AG10803 (cell line): ENCODE measurements at regions not wholly inside any gene's neighbourhood (a gene's known extent, or its start where the extent isn't known, plus 50 kb on each side); places are given as distances from the start of the nearest gene placed in this dataset.

Source experiments
- DNase-seq: peaks from one replicate; pipeline ENCODE4 v3.0.0; 2010; ENCODE audit warnings: low read depth
- H3K4me3 ChIP-seq: 2 replicates; pipeline ENCODE4 v1.5.1; 2011; ENCODE audit warnings: mild to moderate bottlenecking, low read length, control low read depth
- TF ChIP-seq, protein P1 (sequence below): conservative IDR thresholded peaks from 2 replicates; pipeline ENCODE4 v1.5.1; 2011; ENCODE audit warnings: mild to moderate bottlenecking, low read length, control low read depth, inconsistent platforms

DNA sequence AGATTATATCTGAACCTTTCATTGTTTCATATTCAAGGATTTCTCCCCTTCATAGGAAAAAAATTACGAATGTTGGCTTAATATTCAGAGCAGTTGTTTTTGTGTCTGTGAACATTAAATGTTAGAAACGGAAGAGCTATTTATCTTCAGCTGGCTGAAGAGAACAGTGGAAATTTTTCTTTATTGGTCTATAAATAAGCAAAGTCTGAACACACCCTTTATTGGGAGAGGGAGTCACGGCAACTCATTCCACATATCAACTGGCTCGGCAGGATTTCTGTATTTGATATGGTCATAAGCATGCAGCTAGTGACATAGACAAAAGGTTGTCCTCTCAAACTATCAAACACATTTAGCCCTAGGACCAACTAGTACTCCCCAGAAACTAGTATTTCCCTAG, 468.4 kb upstream of the HNRNPA3 start:
- DNase-seq, result no peak
- TF ChIP-seq, protein P1, sequence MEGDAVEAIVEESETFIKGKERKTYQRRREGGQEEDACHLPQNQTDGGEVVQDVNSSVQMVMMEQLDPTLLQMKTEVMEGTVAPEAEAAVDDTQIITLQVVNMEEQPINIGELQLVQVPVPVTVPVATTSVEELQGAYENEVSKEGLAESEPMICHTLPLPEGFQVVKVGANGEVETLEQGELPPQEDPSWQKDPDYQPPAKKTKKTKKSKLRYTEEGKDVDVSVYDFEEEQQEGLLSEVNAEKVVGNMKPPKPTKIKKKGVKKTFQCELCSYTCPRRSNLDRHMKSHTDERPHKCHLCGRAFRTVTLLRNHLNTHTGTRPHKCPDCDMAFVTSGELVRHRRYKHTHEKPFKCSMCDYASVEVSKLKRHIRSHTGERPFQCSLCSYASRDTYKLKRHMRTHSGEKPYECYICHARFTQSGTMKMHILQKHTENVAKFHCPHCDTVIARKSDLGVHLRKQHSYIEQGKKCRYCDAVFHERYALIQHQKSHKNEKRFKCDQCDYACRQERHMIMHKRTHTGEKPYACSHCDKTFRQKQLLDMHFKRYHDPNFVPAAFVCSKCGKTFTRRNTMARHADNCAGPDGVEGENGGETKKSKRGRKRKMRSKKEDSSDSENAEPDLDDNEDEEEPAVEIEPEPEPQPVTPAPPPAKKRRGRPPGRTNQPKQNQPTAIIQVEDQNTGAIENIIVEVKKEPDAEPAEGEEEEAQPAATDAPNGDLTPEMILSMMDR, result no peak

GRCh38 chr2:176745543-176746200, 466.9 kb upstream of the HNRNPA3 start:
- TF ChIP-seq, protein P1, result no peak
- no peak for DNase-seq
- H3K4me3 ChIP-seq, result no peak overlapping the region

More for the DNA sequence above, 468.4 kb upstream of the HNRNPA3 start:
- H3K4me3 ChIP-seq, result no peak overlapping the region

- no peak for DNase-seq
- H3K4me3 ChIP-seq, result no peak overlapping the region
- TF ChIP-seq, protein P1, result no peak
Measured at GRCh38 chr2:176746411-176746810, 466.2 kb upstream of the HNRNPA3 start.

DNA sequence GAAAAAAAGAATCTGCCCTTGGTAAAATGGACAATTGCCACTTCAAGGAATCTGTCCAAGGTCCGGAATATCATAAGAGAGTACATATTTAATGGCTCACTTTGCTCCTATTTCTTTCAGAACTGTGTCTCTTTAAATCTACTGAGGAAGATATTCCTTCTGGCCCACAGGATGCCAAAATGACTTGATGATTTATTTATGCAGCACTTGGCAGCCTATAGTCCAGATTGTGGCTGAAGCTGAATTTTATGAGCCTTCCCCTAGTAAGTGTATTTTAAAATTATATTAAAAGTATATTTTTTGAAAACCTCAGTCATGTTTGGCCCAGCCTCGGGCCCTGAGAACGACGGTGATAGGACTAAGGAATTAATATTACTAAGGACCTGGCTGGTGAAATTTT, 465.1 kb upstream of the HNRNPA3 start:
- peak; percentile 11 for DNase-seq
- TF ChIP-seq, protein P1, result no peak

DNA sequence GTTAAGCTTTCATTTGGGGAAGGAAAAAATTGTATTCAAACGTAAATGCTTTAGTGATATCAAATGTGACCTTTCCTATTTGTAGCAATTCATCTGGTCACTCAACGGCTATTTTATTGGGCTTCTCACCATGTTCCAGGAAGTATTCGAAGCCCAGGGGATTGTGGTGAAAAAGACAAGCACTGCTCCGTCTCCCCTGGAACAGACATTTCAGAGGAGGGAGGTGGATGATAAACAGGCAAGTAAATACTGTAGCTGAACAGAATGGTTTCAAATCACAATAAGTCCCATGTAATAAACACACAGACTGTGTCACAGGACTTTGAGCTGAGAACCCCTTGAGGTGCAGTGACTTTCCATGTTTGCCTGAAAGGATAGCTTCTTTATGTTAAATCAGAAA, 464.7 kb upstream of the HNRNPA3 start:
- DNase-seq, result no peak
- no peak overlapping the region for H3K4me3 ChIP-seq
- TF ChIP-seq, protein P1, result no peak

More for the DNA sequence above, 465.1 kb upstream of the HNRNPA3 start:
- H3K4me3 ChIP-seq, result no peak overlapping the region

GRCh38 chr2:176748662-176749061, 463.9 kb upstream of the HNRNPA3 start:
- TF ChIP-seq, protein P1, result no peak
- H3K4me3 ChIP-seq, result no peak overlapping the region
- DNase-seq, result no peak
